ENCODE measurements at regions not wholly inside any gene's neighbourhood (a gene's known extent, or its start where the extent isn't known, plus 50 kb on each side); places are given as distances from the start of the nearest gene placed in this dataset.

DNA sequence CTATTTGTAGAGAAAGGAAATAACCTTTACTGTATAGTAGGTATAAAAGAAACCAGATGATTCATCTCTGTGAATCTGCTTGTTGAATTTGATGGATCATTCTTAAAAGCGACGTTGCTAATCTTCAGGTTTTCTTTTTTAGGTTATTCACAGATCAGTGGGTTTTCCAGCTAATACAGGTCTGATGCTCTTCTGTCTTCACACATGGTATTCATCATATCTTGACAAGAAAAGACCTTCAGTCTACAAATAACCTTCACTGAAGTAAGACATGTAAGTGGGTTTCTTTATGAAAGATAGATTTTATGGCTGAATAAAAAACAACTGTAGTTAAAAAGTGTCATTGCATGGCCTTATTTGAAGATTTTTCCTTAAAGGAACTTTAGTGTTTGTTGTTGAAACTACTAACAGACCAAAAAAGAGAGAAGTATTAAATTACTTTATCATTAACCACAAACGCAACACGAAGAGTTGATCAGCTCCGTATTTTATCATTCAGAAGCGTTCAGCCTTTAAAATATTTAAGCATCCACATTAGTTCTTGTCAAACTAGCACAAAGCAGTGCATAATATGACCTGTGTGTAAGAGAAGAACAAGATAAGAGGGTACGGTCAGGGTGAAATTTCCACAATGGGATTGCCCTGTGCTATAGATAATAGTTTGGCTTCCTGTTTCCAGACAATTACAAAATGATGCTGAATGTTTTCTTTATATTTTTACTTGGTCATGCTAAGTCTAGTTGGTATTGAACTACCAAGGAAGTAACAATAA, 299.5 kb downstream of the MZT1 start:
- Mint-ChIP-seq H3K27ac (ENCODE audit: unreplicated experiment) (no peak overlapping the region), H3K27me3 (ENCODE audit: insufficient read depth, unreplicated experiment) (no peaks in the 10 kb centered on the region), H3K9me3 (ENCODE audit: unreplicated experiment) (no peaks in the 10 kb centered on the region), H3K4me3 (ENCODE audit: unreplicated experiment) (no peak overlapping the region), H3K4me1 (ENCODE audit: low read depth, unreplicated experiment) (no peaks in the 10 kb centered on the region), H3K36me3 (ENCODE audit: insufficient read depth, unreplicated experiment) (no peaks in the 10 kb centered on the region)
- CTCF ChIA-PET = no interaction called here
- H3K27me3 ChIP-seq (replicated peaks; ENCODE audit: control insufficient read depth, insufficient read depth, low read length) = no peaks in the 10 kb centered on the region
- BruUV-seq (replicated peaks) = no TSS peak
- no peak for TF ChIP-seq CTCF (IDR thresholded peaks at IDR 0.05; ENCODE audit: insufficient read depth in 1 of 2, low read depth in 1 of 2, low read length in 1 of 2, severe bottlenecking in 1 of 2, unreplicated experiment in 1 of 2)
- no peaks in the 10 kb centered on the region for H3K4me1 ChIP-seq
- no peak for DNase-seq
- intact Hi-C loops (cut with micrococcal nuclease; ENCODE audit: unreplicated experiment) = no loop called here
- H3K36me3 ChIP-seq (ENCODE audit: control insufficient read depth, insufficient read depth, low read length) = no peaks in the 10 kb centered on the region
- H3K9me3 ChIP-seq = no peaks in the 10 kb centered on the region
- H3K4me3 ChIP-seq (ENCODE audit: low read depth, low read length) = no peak overlapping the region
- POLR2A ChIA-PET = no interaction called here

- H3K36me3 ChIP-seq (ENCODE audit: control insufficient read depth, insufficient read depth, low read length) = no peaks in the 10 kb centered on the region
- Mint-ChIP-seq H3K27ac (ENCODE audit: unreplicated experiment) (no peak overlapping the region), H3K4me3 (ENCODE audit: unreplicated experiment) (no peak overlapping the region), H3K9me3 (ENCODE audit: unreplicated experiment) (no peaks in the 10 kb centered on the region), H3K4me1 (ENCODE audit: low read depth, unreplicated experiment) (no peaks in the 10 kb centered on the region), H3K27me3 (ENCODE audit: insufficient read depth, unreplicated experiment) (no peaks in the 10 kb centered on the region), H3K36me3 (ENCODE audit: insufficient read depth, unreplicated experiment) (no peaks in the 10 kb centered on the region)
- no peak for TF ChIP-seq CTCF (IDR thresholded peaks at IDR 0.05; ENCODE audit: insufficient read depth in 1 of 2, low read depth in 1 of 2, low read length in 1 of 2, severe bottlenecking in 1 of 2, unreplicated experiment in 1 of 2)
- intact Hi-C loops (cut with micrococcal nuclease; ENCODE audit: unreplicated experiment) = no loop called here
- H3K4me3 ChIP-seq (ENCODE audit: low read depth, low read length) = no peak overlapping the region
- no peaks in the 10 kb centered on the region for H3K4me1 ChIP-seq
- DNase-seq = no peak
- CTCF ChIA-PET = no interaction called here
- BruUV-seq (replicated peaks) = no TSS peak
- no peaks in the 10 kb centered on the region for H3K27me3 ChIP-seq (replicated peaks; ENCODE audit: control insufficient read depth, insufficient read depth, low read length)
- POLR2A ChIA-PET = no interaction called here
- no peaks in the 10 kb centered on the region for H3K9me3 ChIP-seq
These were observed 303.4 kb downstream of the MZT1 start for GRCh38 chr13:72424059-72424458.

DNA sequence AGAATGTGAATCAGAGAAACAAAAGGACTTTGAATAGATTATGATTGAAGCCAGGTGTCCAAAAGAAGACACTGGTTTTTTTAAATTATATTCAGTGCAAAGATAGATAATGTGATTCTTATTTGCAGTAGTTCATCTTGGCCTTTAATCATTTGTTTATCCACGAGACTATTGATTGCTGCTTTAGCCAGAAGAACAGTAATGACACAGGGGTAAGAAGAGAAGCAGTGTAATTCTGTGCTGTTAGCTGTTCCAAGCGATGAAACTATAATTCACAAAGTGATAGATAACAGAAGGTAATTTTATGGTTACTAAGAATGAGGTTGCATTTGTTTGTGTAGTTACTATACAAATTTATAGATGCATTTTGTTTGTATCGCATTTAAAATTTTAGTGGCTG, 311.6 kb downstream of the MZT1 start:
- no peak overlapping the region for H3K4me3 ChIP-seq (ENCODE audit: low read depth, low read length)
- Mint-ChIP-seq H3K9me3 (ENCODE audit: unreplicated experiment) (no peaks in the 10 kb centered on the region), H3K4me1 (ENCODE audit: low read depth, unreplicated experiment) (no peaks in the 10 kb centered on the region), H3K27me3 (ENCODE audit: insufficient read depth, unreplicated experiment) (no peaks in the 10 kb centered on the region), H3K4me3 (ENCODE audit: unreplicated experiment) (no peak overlapping the region), H3K27ac (ENCODE audit: unreplicated experiment) (no peak overlapping the region), H3K36me3 (ENCODE audit: insufficient read depth, unreplicated experiment) (no peaks in the 10 kb centered on the region)
- no peaks in the 10 kb centered on the region for H3K36me3 ChIP-seq (ENCODE audit: control insufficient read depth, insufficient read depth, low read length)
- no peaks in the 10 kb centered on the region for H3K9me3 ChIP-seq
- BruUV-seq (replicated peaks) = no TSS peak
- TF ChIP-seq CTCF (IDR thresholded peaks at IDR 0.05; ENCODE audit: insufficient read depth in 1 of 2, low read depth in 1 of 2, low read length in 1 of 2, severe bottlenecking in 1 of 2, unreplicated experiment in 1 of 2) = no peak
- H3K4me1 ChIP-seq = no peaks in the 10 kb centered on the region
- DNase-seq = no peak
- CTCF ChIA-PET = no interaction called here
- POLR2A ChIA-PET = no interaction called here
- H3K27me3 ChIP-seq (replicated peaks; ENCODE audit: control insufficient read depth, insufficient read depth, low read length) = no peaks in the 10 kb centered on the region; the same call in 1 of the 2 replicates
- intact Hi-C loops (cut with micrococcal nuclease; ENCODE audit: unreplicated experiment) = no loop called here
